ENCODE measurements at regions not wholly inside any gene's neighbourhood (a gene's known extent, or its start where the extent isn't known, plus 50 kb on each side); places are given as distances from the start of the nearest gene placed in this dataset.

- H3K27me3 ChIP-seq = no peaks in the 10 kb centered on the region
- no peaks in the 10 kb centered on the region for H3K4me1 ChIP-seq (ENCODE audit: insufficient read depth)
- no peaks in the 10 kb centered on the region for H3K9me2 ChIP-seq (replicated peaks; ENCODE audit: insufficient read depth)
- H3K27ac ChIP-seq = no peak overlapping the region
- no peaks in the 10 kb centered on the region for H4K20me1 ChIP-seq (ENCODE audit: insufficient read depth, poor library complexity, severe bottlenecking)
- no peaks in the 10 kb centered on the region for H3K36me3 ChIP-seq (replicated peaks; ENCODE audit: insufficient read depth, low read depth)
- no peaks in the 10 kb centered on the region for H3K9me3 ChIP-seq (ENCODE audit: low read depth)
- H3K79me2 ChIP-seq = no peaks in the 10 kb centered on the region
- no peak for DNase-seq (ENCODE audit: low spot score)
- 48% methylated on average over 2 of the region's 2 CpGs for WGBS (ENCODE audit: low lambda C conversion rate, missing lambda C conversion rate)
- H3K4me2 ChIP-seq = no peak overlapping the region
- no peak overlapping the region for H3K4me3 ChIP-seq
- TF ChIP-seq, protein P1, sequence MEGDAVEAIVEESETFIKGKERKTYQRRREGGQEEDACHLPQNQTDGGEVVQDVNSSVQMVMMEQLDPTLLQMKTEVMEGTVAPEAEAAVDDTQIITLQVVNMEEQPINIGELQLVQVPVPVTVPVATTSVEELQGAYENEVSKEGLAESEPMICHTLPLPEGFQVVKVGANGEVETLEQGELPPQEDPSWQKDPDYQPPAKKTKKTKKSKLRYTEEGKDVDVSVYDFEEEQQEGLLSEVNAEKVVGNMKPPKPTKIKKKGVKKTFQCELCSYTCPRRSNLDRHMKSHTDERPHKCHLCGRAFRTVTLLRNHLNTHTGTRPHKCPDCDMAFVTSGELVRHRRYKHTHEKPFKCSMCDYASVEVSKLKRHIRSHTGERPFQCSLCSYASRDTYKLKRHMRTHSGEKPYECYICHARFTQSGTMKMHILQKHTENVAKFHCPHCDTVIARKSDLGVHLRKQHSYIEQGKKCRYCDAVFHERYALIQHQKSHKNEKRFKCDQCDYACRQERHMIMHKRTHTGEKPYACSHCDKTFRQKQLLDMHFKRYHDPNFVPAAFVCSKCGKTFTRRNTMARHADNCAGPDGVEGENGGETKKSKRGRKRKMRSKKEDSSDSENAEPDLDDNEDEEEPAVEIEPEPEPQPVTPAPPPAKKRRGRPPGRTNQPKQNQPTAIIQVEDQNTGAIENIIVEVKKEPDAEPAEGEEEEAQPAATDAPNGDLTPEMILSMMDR (IDR thresholded peaks at IDR 0.05; ENCODE audit: poor library complexity) = no peak
- no peak for TF ChIP-seq EZH2phosphoT487 (IDR thresholded peaks at IDR 0.05; ENCODE audit: low read depth, severe bottlenecking, unreplicated experiment)
- no peak overlapping the region for H2AFZ ChIP-seq
Observed at GRCh38 chr7:79691074-79691473, 237.6 kb upstream of the MAGI2 start.

DNA sequence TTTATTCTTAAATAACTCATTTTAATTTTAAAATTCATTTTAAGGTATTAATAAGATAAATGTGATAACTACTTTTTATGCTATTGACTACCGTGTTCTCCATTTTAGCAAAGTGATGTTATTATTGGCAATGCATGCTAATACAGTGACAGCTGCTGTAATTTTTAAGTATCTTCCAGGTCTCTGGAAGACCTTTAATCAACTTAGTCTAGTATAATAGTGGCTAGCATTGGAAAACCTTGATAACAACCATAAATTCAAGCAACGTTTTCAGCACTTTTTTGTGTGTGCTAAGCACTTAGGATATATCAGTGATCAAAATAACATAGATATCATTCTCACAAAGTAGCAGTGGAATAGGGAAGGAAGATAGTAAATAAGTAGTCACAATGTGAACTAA is 230.9 kb upstream of the MAGI2 start:
- Histone ChIP-seq H3K79me2 (no peaks in the 10 kb centered on the region), H3K9me3 (ENCODE audit: low read depth) (no peaks in the 10 kb centered on the region), H4K20me1 (ENCODE audit: insufficient read depth, poor library complexity, severe bottlenecking) (no peaks in the 10 kb centered on the region), H3K4me2 (no peak overlapping the region), H3K9me2 (replicated peaks; ENCODE audit: insufficient read depth) (no peaks in the 10 kb centered on the region), H3K4me1 (ENCODE audit: insufficient read depth) (no peaks in the 10 kb centered on the region), H2AFZ (no peak overlapping the region), H3K27ac (no peak overlapping the region), H3K27me3 (no peaks in the 10 kb centered on the region), H3K36me3 (replicated peaks; ENCODE audit: insufficient read depth, low read depth) (no peaks in the 10 kb centered on the region), H3K4me3 (no peak overlapping the region)
- 83% methylated on average over 2 of the region's 2 CpGs for WGBS (ENCODE audit: low lambda C conversion rate, missing lambda C conversion rate)
- no peak for DNase-seq (ENCODE audit: low spot score)
- TF ChIP-seq EZH2 (IDR thresholded peaks at IDR 0.05; ENCODE audit: borderline replicate concordance) (no peak), EZH2phosphoT487 (IDR thresholded peaks at IDR 0.05; ENCODE audit: low read depth, severe bottlenecking, unreplicated experiment) (no peak)
- TF ChIP-seq, protein P1 (IDR thresholded peaks at IDR 0.05; ENCODE audit: poor library complexity) = no peak

DNA sequence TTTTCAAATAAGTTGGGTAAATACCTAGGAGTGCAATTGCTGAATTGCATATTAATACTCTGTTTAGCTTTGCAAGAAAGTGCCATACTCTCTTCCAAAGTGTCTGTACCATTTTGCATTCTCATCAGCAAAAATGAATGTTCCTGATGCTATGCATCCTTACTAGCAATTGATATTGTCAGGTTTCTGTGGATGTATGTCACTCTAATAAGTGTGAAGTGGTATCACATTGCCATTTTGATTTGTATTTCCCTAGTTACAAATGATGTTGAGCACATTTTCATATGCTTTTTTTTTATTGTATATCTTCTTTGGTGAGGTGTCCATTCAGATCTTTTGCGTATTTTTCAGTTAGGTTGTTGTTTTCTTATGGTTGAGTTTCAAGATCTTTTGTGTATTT is 230.4 kb upstream of the MAGI2 start:
- no peaks in the 10 kb centered on the region for H3K4me1 ChIP-seq (ENCODE audit: insufficient read depth)
- no peak overlapping the region for H3K4me2 ChIP-seq
- no peak overlapping the region for H2AFZ ChIP-seq
- WGBS (ENCODE audit: low lambda C conversion rate, missing lambda C conversion rate) = 100% methylated on average over 1 of the region's 1 CpG
- H3K36me3 ChIP-seq (replicated peaks; ENCODE audit: insufficient read depth, low read depth) = no peaks in the 10 kb centered on the region
- H3K27ac ChIP-seq = no peak overlapping the region
- no peaks in the 10 kb centered on the region for H3K9me3 ChIP-seq (ENCODE audit: low read depth)
- TF ChIP-seq, protein P1 (IDR thresholded peaks at IDR 0.05; ENCODE audit: poor library complexity) = no peak
- TF ChIP-seq EZH2 (IDR thresholded peaks at IDR 0.05; ENCODE audit: borderline replicate concordance) = no peak
- TF ChIP-seq EZH2phosphoT487 (IDR thresholded peaks at IDR 0.05; ENCODE audit: low read depth, severe bottlenecking, unreplicated experiment) = no peak
- no peaks in the 10 kb centered on the region for H3K9me2 ChIP-seq (replicated peaks; ENCODE audit: insufficient read depth)
- no peaks in the 10 kb centered on the region for H4K20me1 ChIP-seq (ENCODE audit: insufficient read depth, poor library complexity, severe bottlenecking)
- H3K79me2 ChIP-seq = no peaks in the 10 kb centered on the region
- DNase-seq (ENCODE audit: low spot score) = no peak
- H3K4me3 ChIP-seq = no peak overlapping the region
- H3K27me3 ChIP-seq = no peaks in the 10 kb centered on the region

All from hepatocyte (in vitro differentiated cells).